Peyer's patch (tissue), 4 donors: ENCODE measurements at regions not wholly inside any gene's neighbourhood (a gene's known extent, or its start where the extent isn't known, plus 50 kb on each side); places are given as distances from the start of the nearest gene placed in this dataset.

ENCODE experiments used
- DNase-seq, 3 donors: peaks; one replicate each; pipeline ENCODE4 v3.0.0-alpha.2; 2017 to 2019
- H3K27ac ChIP-seq, 4 donors: fragments of 200-600 bp; sonication (generic); one replicate each; pipeline ENCODE4 v1.5.1; 2016 to 2019
- H3K27me3 ChIP-seq, 2 donors: fragments of 200-600 bp; sonication (generic); one replicate each; pipeline ENCODE4 v1.5.1; 2019
- H3K36me3 ChIP-seq, 3 donors: fragments of 200-600 bp; sonication (generic); one replicate each; pipeline ENCODE4 v1.5.1; 2016 to 2019
- H3K4me1 ChIP-seq, 4 donors: fragments of 200-600 bp; sonication (generic); one replicate each; pipeline ENCODE4 v1.5.1; 2016 to 2019
- H3K4me3 ChIP-seq, 4 donors: fragments of 200-600 bp; sonication (generic); 1 replicate in 3 of 4; 2 replicates in 1 of 4; pipeline ENCODE4 v1.5.1; 2016 to 2019; ENCODE audit warnings: mild to moderate bottlenecking in 1 of 4
- H3K9me3 ChIP-seq, 4 donors: fragments of 200-600 bp; sonication (generic); one replicate each; pipeline ENCODE4 v1.5.1; 2016 to 2019; ENCODE audit warnings: mild to moderate bottlenecking in 1 of 4
- POLR2A ChIP-seq, 2 donors: fragments of 450-650 bp; IDR thresholded peaks; one replicate each; pipeline ENCODE4 v1.5.1; 2017; ENCODE audit warnings: antibody characterized with exemption in 2 of 2, mild to moderate bottlenecking in 2 of 2, moderate library complexity in 2 of 2
- TF ChIP-seq, protein P1 (sequence below), 6 experiments: fragments of 450-650 bp in 4 of 6; fragments of 200-600 bp in 2 of 6; sonication (generic) in 1 of 6; IDR thresholded peaks; one replicate each; pipeline ENCODE4 v1.5.1; 2017 to 2019; ENCODE audit warnings: antibody characterized with exemption in 6 of 6, mild to moderate bottlenecking in 3 of 6, moderate library complexity in 1 of 6

GRCh38 chr20:40563296-40563950 lies 125.6 kb downstream of the MAFB start:
- H3K4me3 ChIP-seq: no peak overlapping the region
- DNase-seq: peak in 2 of 3 donors; percentile 90 to 92

DNA sequence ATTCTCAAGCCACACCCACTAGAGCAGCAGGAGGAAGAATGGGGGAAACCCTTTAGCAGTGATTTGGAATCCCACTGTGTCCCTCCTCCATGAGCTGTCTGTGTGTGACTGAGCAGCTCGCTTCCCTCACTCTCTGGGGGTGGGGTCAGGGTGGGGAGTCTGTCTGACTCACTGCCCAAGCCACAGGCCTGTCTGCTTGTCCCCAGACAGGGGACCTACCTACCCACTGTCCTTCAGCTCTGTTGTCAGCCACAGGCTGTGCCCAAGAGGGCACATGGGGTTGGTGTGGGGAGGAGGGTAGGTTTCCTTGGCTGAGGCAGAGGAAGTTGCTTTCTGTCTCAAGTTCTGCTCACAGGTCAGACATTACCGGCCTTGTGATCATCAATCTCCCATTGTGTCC lies 127.0 kb downstream of the MAFB start:
- no peak for TF ChIP-seq POLR2A (IDR thresholded peaks at IDR 0.05)
- TF ChIP-seq, protein P1, sequence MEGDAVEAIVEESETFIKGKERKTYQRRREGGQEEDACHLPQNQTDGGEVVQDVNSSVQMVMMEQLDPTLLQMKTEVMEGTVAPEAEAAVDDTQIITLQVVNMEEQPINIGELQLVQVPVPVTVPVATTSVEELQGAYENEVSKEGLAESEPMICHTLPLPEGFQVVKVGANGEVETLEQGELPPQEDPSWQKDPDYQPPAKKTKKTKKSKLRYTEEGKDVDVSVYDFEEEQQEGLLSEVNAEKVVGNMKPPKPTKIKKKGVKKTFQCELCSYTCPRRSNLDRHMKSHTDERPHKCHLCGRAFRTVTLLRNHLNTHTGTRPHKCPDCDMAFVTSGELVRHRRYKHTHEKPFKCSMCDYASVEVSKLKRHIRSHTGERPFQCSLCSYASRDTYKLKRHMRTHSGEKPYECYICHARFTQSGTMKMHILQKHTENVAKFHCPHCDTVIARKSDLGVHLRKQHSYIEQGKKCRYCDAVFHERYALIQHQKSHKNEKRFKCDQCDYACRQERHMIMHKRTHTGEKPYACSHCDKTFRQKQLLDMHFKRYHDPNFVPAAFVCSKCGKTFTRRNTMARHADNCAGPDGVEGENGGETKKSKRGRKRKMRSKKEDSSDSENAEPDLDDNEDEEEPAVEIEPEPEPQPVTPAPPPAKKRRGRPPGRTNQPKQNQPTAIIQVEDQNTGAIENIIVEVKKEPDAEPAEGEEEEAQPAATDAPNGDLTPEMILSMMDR (IDR thresholded peaks at IDR 0.05): no peak
- H3K36me3 ChIP-seq: no peaks in the 10 kb centered on the region
- peaks cover 0 to 12% (median 1%) of the 10 kb centered on the region in 4 donors for H3K4me1 ChIP-seq
- no peaks in the 10 kb centered on the region for H3K9me3 ChIP-seq
- no peaks in the 10 kb centered on the region for H3K27me3 ChIP-seq
- peak in 1 of 3 donors; percentile 50 for DNase-seq
- H3K4me3 ChIP-seq: no peak overlapping the region
- H3K27ac ChIP-seq: no peak overlapping the region

More at GRCh38 chr20:40563296-40563950, 125.6 kb downstream of the MAFB start:
- no peaks in the 10 kb centered on the region for H3K27me3 ChIP-seq
- H3K36me3 ChIP-seq: no peaks in the 10 kb centered on the region
- peaks cover 0 to 12% (median 1%) of the 10 kb centered on the region in 4 donors for H3K4me1 ChIP-seq
- peak overlapping the region in 3 of 4 donors; percentile 22 to 53 (median 48) for H3K27ac ChIP-seq
- no peaks in the 10 kb centered on the region for H3K9me3 ChIP-seq
- TF ChIP-seq, protein P1 (IDR thresholded peaks at IDR 0.05): no peak
- TF ChIP-seq POLR2A (IDR thresholded peaks at IDR 0.05): no peak

DNA sequence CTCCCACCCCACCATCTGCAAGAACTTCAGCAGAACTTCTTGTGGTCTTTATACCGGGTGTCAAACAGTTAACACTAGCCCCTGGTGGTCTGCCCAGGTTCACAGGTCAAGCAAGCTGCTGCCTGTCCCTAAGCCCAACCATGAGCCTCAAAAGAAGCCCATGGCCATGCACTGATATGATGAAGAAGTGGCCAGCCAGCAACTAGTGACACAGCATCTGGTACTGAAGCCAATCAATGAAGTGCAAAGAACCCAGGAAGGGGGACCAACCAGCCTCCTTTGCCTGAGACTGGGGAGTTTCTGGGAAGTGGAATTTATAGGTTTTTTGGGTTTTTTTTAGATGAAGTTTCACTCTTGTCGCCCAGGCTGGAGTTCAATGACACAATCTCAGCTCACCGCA lies 127.8 kb downstream of the MAFB start:
- H3K9me3 ChIP-seq: no peaks in the 10 kb centered on the region
- no peaks in the 10 kb centered on the region for H3K36me3 ChIP-seq
- DNase-seq: no peak

GRCh38 chr20:40558212-40558611 lies 130.8 kb downstream of the MAFB start:
- TF ChIP-seq POLR2A (IDR thresholded peaks at IDR 0.05): no peak
- TF ChIP-seq, protein P1 (IDR thresholded peaks at IDR 0.05): no peak
- no peak for DNase-seq
- Histone ChIP-seq H3K9me3 (no peaks in the 10 kb centered on the region), H3K36me3 (no peaks in the 10 kb centered on the region), H3K4me3 (no peak overlapping the region), H3K4me1 (peaks cover 0 to 6% (median 0%) of the 10 kb centered on the region in 4 donors), H3K27me3 (no peaks in the 10 kb centered on the region), H3K27ac (no peak overlapping the region)

More for the DNA sequence above, 127.8 kb downstream of the MAFB start:
- no peaks in the 10 kb centered on the region for H3K27me3 ChIP-seq
- no peak overlapping the region for H3K27ac ChIP-seq
- no peak for TF ChIP-seq POLR2A (IDR thresholded peaks at IDR 0.05)
- TF ChIP-seq, protein P1 (IDR thresholded peaks at IDR 0.05): no peak
- H3K4me3 ChIP-seq: no peak overlapping the region
- H3K4me1 ChIP-seq: peaks cover 0 to 12% (median 1%) of the 10 kb centered on the region in 4 donors

GRCh38 chr20:40551125-40551530 lies 137.9 kb downstream of the MAFB start:
- Histone ChIP-seq H3K27me3 (no peaks in the 10 kb centered on the region), H3K9me3 (no peaks in the 10 kb centered on the region), H3K4me1 (no peaks in the 10 kb centered on the region), H3K36me3 (no peaks in the 10 kb centered on the region), H3K4me3 (no peak overlapping the region), H3K27ac (no peak overlapping the region)
- peak in 1 of 3 donors; percentile 77 for DNase-seq
- TF ChIP-seq, protein P1 (IDR thresholded peaks at IDR 0.05): peak in 1 of 6 experiments; percentile 25
- TF ChIP-seq POLR2A (IDR thresholded peaks at IDR 0.05): no peak
